ENCODE measurements at regions not wholly inside any gene's neighbourhood (a gene's known extent, or its start where the extent isn't known, plus 50 kb on each side); places are given as distances from the start of the nearest gene placed in this dataset.

DNA sequence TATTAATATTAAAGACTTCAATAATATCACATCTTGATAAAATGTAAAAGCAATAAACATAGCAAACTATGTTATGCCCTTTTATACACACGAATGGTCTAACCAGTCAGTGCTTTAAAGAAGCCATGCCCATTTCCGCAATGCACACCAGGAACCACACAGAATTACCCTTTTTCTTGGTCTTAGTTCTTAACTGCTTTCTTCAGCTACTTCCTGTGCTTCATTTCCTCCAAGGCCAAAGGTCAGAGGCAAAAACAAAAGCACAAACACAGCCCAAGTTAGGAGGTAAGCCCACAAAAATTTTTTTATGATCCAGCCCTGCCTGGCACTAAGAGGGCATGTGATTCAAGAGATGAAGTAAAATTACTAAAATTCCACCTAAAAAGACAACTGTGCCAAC is 267.2 kb downstream of the FBXO15 start:
- TF ChIP-seq, protein P1, sequence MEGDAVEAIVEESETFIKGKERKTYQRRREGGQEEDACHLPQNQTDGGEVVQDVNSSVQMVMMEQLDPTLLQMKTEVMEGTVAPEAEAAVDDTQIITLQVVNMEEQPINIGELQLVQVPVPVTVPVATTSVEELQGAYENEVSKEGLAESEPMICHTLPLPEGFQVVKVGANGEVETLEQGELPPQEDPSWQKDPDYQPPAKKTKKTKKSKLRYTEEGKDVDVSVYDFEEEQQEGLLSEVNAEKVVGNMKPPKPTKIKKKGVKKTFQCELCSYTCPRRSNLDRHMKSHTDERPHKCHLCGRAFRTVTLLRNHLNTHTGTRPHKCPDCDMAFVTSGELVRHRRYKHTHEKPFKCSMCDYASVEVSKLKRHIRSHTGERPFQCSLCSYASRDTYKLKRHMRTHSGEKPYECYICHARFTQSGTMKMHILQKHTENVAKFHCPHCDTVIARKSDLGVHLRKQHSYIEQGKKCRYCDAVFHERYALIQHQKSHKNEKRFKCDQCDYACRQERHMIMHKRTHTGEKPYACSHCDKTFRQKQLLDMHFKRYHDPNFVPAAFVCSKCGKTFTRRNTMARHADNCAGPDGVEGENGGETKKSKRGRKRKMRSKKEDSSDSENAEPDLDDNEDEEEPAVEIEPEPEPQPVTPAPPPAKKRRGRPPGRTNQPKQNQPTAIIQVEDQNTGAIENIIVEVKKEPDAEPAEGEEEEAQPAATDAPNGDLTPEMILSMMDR (IDR thresholded peaks at IDR 0.05), result no peak
- Mint-ChIP-seq H3K4me1 (no peaks in the 10 kb centered on the region), H3K4me3 (no peak overlapping the region), H3K27me3 (ENCODE audit: low read depth in 3 of 3) (peaks cover 0 to 1% (median 1%) of the 10 kb centered on the region in 3 donors), H3K9me3 (peaks cover 0 to 12% (median 4%) of the 10 kb centered on the region in 7 donors), H3K27ac (no peak overlapping the region), H3K36me3 (no peaks in the 10 kb centered on the region)
- Histone ChIP-seq H2AFZ (ENCODE audit: insufficient read depth, low read depth, low read length, poor library complexity, severe bottlenecking) (no peak overlapping the region), H4K20me1 (ENCODE audit: insufficient read depth, low read length) (no peaks in the 10 kb centered on the region), H3K4me2 (replicated peaks; ENCODE audit: extremely low read depth, low read length, poor library complexity, severe bottlenecking) (no peak overlapping the region), H3K9ac (ENCODE audit: insufficient read depth, low read length, poor library complexity, severe bottlenecking) (no peak overlapping the region), H3K79me2 (ENCODE audit: insufficient read depth, low read length) (no peaks in the 10 kb centered on the region), H3K9me3 (replicated peaks in 1 of 2; ENCODE audit: control insufficient read depth in 1 of 2, insufficient read depth in 1 of 2, low read length in 2 of 2) (peaks cover 0 to 12% of the 10 kb centered on the region in 2 donors), H3K27ac (ENCODE audit: low read depth in 1 of 2, low read length in 2 of 2) (no peak overlapping the region), H3K36me3 (replicated peaks in 1 of 2; ENCODE audit: control insufficient read depth in 1 of 2, insufficient read depth in 2 of 2, low read length in 2 of 2) (no peaks in the 10 kb centered on the region), H3K4me1 (ENCODE audit: control insufficient read depth in 1 of 2, insufficient read depth in 2 of 2, low read length in 2 of 2) (no peaks in the 10 kb centered on the region), H3K27me3 (ENCODE audit: control insufficient read depth in 2 of 2, insufficient read depth in 2 of 2, low read length in 2 of 2) (no peaks in the 10 kb centered on the region), H3K4me3 (replicated peaks in 1 of 3; ENCODE audit: low read depth in 2 of 3, low read length in 3 of 3) (no peak overlapping the region)
- WGBS (ENCODE audit: insufficient coverage), result no CpG with 5 or more reads among the region's 2 CpGs
- no peak for DNase-seq
- intact Hi-C loops (cut with micrococcal nuclease), result no loop called here

DNA sequence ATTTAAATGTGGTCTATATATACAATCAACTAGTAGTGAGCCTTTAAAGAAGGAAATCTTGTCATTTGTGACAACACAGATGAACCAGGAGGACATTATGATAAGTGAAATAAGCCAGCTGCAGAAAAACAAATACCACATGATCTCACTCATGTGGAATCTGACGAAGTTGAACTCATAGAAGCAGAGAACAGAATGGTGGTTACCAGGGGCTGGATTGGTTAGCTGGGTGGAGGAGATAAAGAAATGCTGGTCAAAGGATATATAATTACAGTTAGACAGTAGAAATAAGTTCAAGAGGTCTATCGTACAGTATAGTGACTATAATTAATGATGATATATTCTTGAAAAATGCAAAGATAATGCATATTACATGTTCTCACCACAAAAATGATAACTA is 267.9 kb downstream of the FBXO15 start:
- H3K27ac ChIP-seq (ENCODE audit: low read depth in 1 of 2, low read length in 2 of 2), result no peak overlapping the region
- Mint-ChIP-seq H3K36me3 (no peaks in the 10 kb centered on the region), H3K27ac (no peak overlapping the region), H3K9me3 (peaks cover 0 to 12% (median 4%) of the 10 kb centered on the region in 7 donors), H3K4me3 (no peak overlapping the region), H3K4me1 (no peaks in the 10 kb centered on the region), H3K27me3 (ENCODE audit: low read depth in 3 of 3) (peaks cover 0 to 1% (median 1%) of the 10 kb centered on the region in 3 donors)
- TF ChIP-seq, protein P1 (IDR thresholded peaks at IDR 0.05), result no peak
- WGBS (ENCODE audit: insufficient coverage), result no CpG with 5 or more reads among the region's 2 CpGs
- H3K27me3 ChIP-seq (ENCODE audit: control insufficient read depth in 2 of 2, insufficient read depth in 2 of 2, low read length in 2 of 2), result no peaks in the 10 kb centered on the region
- no peak overlapping the region for H2AFZ ChIP-seq (ENCODE audit: insufficient read depth, low read depth, low read length, poor library complexity, severe bottlenecking)
- intact Hi-C loops (cut with micrococcal nuclease), result no loop called here
- H3K79me2 ChIP-seq (ENCODE audit: insufficient read depth, low read length), result no peaks in the 10 kb centered on the region
- no peaks in the 10 kb centered on the region for H4K20me1 ChIP-seq (ENCODE audit: insufficient read depth, low read length)
- H3K9me3 ChIP-seq (replicated peaks in 1 of 2; ENCODE audit: control insufficient read depth in 1 of 2, insufficient read depth in 1 of 2, low read length in 2 of 2), result peaks cover 0 to 12% of the 10 kb centered on the region in 2 donors
- H3K4me2 ChIP-seq (replicated peaks; ENCODE audit: extremely low read depth, low read length, poor library complexity, severe bottlenecking), result no peak overlapping the region
- H3K36me3 ChIP-seq (replicated peaks in 1 of 2; ENCODE audit: control insufficient read depth in 1 of 2, insufficient read depth in 2 of 2, low read length in 2 of 2), result no peaks in the 10 kb centered on the region
- H3K4me1 ChIP-seq (ENCODE audit: control insufficient read depth in 1 of 2, insufficient read depth in 2 of 2, low read length in 2 of 2), result no peaks in the 10 kb centered on the region
- no peak for DNase-seq
- no peak overlapping the region for H3K4me3 ChIP-seq (replicated peaks in 1 of 3; ENCODE audit: low read depth in 2 of 3, low read length in 3 of 3)
- no peak overlapping the region for H3K9ac ChIP-seq (ENCODE audit: insufficient read depth, low read length, poor library complexity, severe bottlenecking)

Measured in CD14-positive monocyte (primary cell).